IMR-90 (cell line): ENCODE measurements at regions not wholly inside any gene's neighbourhood (a gene's known extent, or its start where the extent isn't known, plus 50 kb on each side); places are given as distances from the start of the nearest gene placed in this dataset.

Experiments used
- BHLHE40 ChIP-seq: fragments of 150-350 bp; IDR thresholded peaks from 2 replicates; pipeline ENCODE4 v1.6.1; 2016; ENCODE audit warnings: mild to moderate bottlenecking, low read depth, low read length
- MXI1 ChIP-seq: IDR thresholded peaks from 2 replicates; pipeline ENCODE4 v1.6.1; 2012; ENCODE audit warnings: low read depth, mild to moderate bottlenecking, low read length, moderate library complexity, borderline replicate concordance
- POLR2A ChIP-seq: IDR thresholded peaks from 2 replicates; pipeline ENCODE4 v1.6.1; 2012; ENCODE audit warnings: mild to moderate bottlenecking, low read depth, low read length
- RCOR1 ChIP-seq: IDR thresholded peaks from 2 replicates; pipeline ENCODE4 v1.6.1; 2012; ENCODE audit warnings: mild to moderate bottlenecking, low read length, improper control_type of control experiment; ENCODE audit not compliant: insufficient replicate concordance
- RFX5 ChIP-seq: IDR thresholded peaks from 2 replicates; pipeline ENCODE4 v1.8.0; 2012; ENCODE audit warnings: low read depth, mild to moderate bottlenecking, low read length, moderate library complexity
- TF ChIP-seq, protein P1 (sequence below): conservative IDR thresholded peaks from 2 replicates; pipeline ENCODE4 v1.5.1; 2012; ENCODE audit warnings: mild to moderate bottlenecking, low read depth, low read length, improper control_type of control experiment

DNA sequence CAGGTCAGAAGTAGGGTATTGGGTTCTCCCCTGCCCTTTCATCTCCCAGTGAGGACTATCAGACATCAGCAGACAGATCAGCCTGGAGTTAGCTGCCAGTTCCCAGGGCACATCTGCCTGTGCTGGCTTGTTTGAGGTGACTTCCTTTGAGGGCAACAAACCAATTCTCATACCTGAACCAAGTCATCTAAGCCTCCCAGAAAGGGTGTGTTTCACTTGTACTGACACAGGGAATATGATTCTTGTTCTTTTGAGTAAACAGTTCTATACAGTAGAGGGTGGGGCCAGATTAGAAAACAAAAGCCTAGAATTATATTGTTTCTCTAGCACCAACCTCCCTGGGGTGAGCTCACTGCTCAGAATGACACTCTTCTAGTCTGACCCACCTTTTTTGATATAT is 591.9 kb downstream of the SLC4A3 start:
- TF ChIP-seq RFX5 (no peak), RCOR1 (no peak), BHLHE40 (no peak), MXI1 (no peak), POLR2A (no peak)
- TF ChIP-seq, protein P1, sequence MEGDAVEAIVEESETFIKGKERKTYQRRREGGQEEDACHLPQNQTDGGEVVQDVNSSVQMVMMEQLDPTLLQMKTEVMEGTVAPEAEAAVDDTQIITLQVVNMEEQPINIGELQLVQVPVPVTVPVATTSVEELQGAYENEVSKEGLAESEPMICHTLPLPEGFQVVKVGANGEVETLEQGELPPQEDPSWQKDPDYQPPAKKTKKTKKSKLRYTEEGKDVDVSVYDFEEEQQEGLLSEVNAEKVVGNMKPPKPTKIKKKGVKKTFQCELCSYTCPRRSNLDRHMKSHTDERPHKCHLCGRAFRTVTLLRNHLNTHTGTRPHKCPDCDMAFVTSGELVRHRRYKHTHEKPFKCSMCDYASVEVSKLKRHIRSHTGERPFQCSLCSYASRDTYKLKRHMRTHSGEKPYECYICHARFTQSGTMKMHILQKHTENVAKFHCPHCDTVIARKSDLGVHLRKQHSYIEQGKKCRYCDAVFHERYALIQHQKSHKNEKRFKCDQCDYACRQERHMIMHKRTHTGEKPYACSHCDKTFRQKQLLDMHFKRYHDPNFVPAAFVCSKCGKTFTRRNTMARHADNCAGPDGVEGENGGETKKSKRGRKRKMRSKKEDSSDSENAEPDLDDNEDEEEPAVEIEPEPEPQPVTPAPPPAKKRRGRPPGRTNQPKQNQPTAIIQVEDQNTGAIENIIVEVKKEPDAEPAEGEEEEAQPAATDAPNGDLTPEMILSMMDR = no peak
